Liver (tissue), 3 donors: ENCODE measurements at regions not wholly inside any gene's neighbourhood (a gene's known extent, or its start where the extent isn't known, plus 50 kb on each side); places are given as distances from the start of the nearest gene placed in this dataset.

ENCODE experiments used
- ATF3 ChIP-seq: IDR thresholded peaks from 2 replicates; pipeline ENCODE4 v1.6.1; 2016; ENCODE audit warnings: antibody characterized with exemption
- CTCF ChIP-seq: fragments of 150-350 bp; IDR thresholded peaks from 2 replicates; pipeline ENCODE4 v1.5.1; 2017; ENCODE audit warnings: improper control_type of control experiment, low read depth, low read length; ENCODE audit not compliant: missing input control
- EGR1 ChIP-seq, 2 donors: IDR thresholded peaks; 2 replicates each; pipeline ENCODE4 v1.6.1; 2016 to 2018; ENCODE audit warnings: antibody characterized with exemption in 2 of 2, low read depth in 2 of 2
- GABPA ChIP-seq, 2 donors: IDR thresholded peaks in 1 of 2; conservative IDR thresholded peaks in 1 of 2; 2 replicates each; pipeline ENCODE4 v1.6.1; 2016; ENCODE audit warnings: antibody characterized with exemption in 2 of 2, mild to moderate bottlenecking in 1 of 2, moderate library complexity in 1 of 2
- JUND ChIP-seq, 2 donors: IDR thresholded peaks; 2 replicates each; pipeline ENCODE4 v1.6.1; 2016; ENCODE audit warnings: antibody characterized with exemption in 2 of 2
- MAX ChIP-seq: IDR thresholded peaks from 2 replicates; pipeline ENCODE4 v1.6.1; 2016; ENCODE audit warnings: antibody characterized with exemption
- NR2F2 ChIP-seq: IDR thresholded peaks from 2 replicates; pipeline ENCODE4 v1.6.1; 2016; ENCODE audit warnings: antibody characterized with exemption
- RAD21 ChIP-seq, 2 donors: IDR thresholded peaks; 2 replicates each; pipeline ENCODE4 v1.6.1; 2016; ENCODE audit warnings: antibody characterized with exemption in 2 of 2, mild to moderate bottlenecking in 2 of 2
- REST ChIP-seq: IDR thresholded peaks from 2 replicates; pipeline ENCODE4 v1.6.1; 2016; ENCODE audit warnings: antibody characterized with exemption, mild to moderate bottlenecking
- TAF1 ChIP-seq: conservative IDR thresholded peaks from 2 replicates; pipeline ENCODE4 v1.6.1; 2016; ENCODE audit warnings: antibody characterized with exemption, mild to moderate bottlenecking
- YY1 ChIP-seq: IDR thresholded peaks from 2 replicates; pipeline ENCODE4 v1.6.1; 2016; ENCODE audit warnings: antibody characterized with exemption, mild to moderate bottlenecking
- donor health status: healthy.
- donor health status: healthy.

GRCh38 chr4:137430171-137430570 is 102.1 kb downstream of the PCDH18 start:
- no peak for TF ChIP-seq CTCF
- no peak for TF ChIP-seq NR2F2
- no peak for TF ChIP-seq YY1
- no peak for TF ChIP-seq JUND (IDR thresholded peaks at IDR 0.05)
- no peak for TF ChIP-seq RAD21 (IDR thresholded peaks at IDR 0.05)
- no peak for TF ChIP-seq REST
- no peak for TF ChIP-seq MAX
- no peak for TF ChIP-seq ATF3
- TF ChIP-seq GABPA (IDR thresholded peaks at IDR 0.05 in 1 of 2, conservative IDR thresholded peaks at IDR 0.05 in 1 of 2): no peak
- no peak for TF ChIP-seq EGR1 (IDR thresholded peaks at IDR 0.05; ENCODE audit: low read depth in 2 of 2)
- no peak for TF ChIP-seq TAF1
